ENCODE measurements at regions not wholly inside any gene's neighbourhood (a gene's known extent, or its start where the extent isn't known, plus 50 kb on each side); places are given as distances from the start of the nearest gene placed in this dataset.

DNA sequence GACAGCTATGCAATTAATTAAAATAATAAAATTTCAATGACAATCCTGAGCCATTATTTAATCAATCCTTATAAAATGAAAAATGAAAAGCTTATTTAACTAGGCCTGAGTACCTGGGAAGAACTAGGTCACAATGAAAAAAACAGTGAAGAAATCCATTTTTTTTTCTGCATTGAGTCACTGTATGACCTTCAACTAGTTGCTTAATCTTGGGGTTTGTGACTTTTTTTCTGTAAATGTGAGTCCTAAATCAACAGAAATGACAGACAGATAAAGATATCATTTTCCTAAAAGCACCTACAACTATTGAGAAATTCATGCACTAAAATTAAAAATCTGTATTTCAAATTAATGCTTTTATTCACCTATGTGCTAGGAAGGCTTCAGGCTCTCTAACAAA is 96.8 kb downstream of the TMEM26 start:
- no peak for DNase-seq

DNA sequence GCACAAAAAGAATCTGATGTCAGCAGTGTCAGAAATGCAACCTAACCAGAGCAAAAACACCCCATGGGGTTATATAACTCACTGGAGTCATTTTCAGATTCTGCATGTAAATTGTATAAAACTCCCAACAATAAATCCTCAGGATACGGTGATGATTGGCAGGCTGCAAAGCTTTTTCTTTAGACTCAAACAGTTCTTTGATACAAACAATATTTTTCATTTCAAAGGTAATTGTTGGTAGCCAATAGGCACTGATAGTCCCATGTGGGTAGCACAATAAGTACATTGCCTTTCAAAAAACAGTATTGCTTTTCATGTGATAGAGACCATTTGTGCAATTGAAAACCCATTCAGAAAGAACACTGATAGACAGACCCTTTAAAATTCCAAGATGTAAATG is 98.0 kb downstream of the TMEM26 start:
- DNase-seq: no peak

DNA sequence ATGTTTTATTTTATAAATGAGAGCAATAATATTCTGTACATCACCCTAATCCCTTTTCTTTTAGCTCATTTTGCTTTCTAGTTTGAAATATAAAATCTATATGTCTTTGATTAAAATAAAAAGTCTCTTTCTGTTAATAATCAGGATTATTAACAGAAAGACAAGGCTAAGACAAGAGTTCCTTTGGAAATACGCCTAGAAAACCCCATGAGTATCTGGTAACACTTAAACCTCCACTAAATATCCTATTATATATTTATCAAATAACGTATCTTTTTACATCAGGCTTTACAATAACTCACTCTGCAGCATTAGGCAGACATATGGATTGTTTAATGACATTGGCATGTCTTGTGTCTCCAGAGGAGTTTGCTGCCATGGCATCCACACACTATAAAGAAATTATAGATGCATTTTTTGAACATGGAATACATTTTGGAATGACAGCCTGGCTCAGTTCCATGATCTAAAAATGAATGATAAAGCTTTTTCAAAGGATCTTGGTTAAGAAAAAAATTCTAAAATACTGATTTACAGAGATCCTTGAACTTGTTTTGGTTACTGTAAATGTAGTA is 98.7 kb downstream of the TMEM26 start:
- no peak for DNase-seq

DNA sequence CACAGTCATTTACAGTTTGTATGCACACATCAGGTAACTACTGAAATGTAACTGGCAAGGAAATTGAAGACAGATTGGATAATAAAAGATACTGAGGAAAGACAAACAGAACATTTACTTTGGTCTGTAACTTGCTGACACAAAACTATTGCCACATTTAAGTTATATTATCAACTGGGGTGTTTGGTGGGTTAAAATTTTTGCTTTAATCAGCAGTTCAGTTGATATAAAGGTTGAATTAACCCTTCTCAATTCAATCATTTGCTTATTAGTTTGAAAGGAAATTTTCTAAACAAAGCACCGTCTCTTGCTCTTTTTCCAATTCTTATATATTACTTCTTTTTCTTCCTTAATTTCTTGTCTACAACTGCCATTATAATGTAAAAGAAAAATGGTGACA is 102.4 kb downstream of the TMEM26 start:
- DNase-seq: no peak

DNA sequence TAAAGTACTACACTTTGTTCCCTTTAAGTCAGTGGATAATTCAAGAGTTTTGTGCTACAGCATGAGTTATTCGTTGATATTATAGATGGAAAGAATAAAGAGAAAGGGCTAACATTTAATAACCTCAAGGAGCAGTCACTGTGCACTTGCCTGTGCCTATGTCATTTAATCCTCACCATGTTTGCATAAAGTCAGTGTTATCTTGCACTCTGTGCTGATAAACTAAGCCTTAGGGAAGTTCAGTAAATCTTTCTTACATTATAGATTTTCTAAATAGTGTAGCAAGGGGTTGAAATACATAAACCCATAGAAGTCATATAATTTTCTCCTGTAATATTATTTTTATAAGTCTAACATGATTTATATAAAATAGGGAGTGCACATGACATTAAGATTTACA is 103.1 kb downstream of the TMEM26 start:
- no peak for DNase-seq

DNA sequence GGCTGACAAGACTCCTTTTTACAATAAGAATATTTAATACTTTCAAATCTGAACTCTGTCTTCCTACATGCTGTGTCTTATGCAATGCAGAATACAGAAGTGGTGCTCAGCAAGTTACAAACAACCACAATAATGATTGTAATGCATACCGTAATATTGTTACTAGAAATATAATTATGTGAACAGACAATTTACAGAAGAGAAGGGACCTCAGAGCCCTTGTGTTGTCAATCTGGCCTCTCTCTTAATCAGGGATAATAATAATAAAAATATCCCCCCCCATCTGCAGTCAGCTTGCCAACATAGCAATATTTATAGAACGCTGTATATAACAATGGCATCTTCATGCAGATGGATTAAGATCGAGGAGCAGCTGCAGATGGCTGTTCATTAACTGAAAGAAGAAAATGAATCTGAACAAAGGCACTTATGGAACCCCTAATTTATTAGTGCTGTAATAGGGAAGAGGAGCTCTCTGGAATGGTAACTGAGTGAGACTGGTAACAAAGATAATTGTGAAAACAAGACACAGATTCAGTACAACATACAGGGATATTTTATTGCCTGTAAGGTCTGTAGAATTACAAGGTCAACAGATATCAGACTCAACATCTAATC is 106.3 kb downstream of the TMEM26 start:
- DNase-seq: no peak

DNA sequence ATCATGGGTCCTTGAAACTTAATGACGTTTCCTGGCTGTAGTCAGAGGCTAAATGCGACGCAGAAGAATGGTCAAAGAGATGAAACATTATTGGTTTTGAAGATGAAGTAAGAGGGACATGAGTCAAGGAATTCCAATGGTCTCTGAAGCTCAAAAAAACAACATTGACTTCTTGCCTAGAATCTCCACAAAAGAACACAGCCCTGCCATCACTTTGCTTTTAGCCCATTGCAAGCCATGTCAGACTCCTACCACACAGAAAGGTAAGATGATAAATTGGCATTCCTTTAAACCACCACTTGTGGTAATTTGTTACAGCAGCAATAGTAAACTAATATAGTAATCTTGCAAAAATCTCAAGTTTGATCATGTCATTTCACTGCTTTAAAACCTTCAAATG is 109.4 kb downstream of the TMEM26 start:
- DNase-seq: no peak

DNA sequence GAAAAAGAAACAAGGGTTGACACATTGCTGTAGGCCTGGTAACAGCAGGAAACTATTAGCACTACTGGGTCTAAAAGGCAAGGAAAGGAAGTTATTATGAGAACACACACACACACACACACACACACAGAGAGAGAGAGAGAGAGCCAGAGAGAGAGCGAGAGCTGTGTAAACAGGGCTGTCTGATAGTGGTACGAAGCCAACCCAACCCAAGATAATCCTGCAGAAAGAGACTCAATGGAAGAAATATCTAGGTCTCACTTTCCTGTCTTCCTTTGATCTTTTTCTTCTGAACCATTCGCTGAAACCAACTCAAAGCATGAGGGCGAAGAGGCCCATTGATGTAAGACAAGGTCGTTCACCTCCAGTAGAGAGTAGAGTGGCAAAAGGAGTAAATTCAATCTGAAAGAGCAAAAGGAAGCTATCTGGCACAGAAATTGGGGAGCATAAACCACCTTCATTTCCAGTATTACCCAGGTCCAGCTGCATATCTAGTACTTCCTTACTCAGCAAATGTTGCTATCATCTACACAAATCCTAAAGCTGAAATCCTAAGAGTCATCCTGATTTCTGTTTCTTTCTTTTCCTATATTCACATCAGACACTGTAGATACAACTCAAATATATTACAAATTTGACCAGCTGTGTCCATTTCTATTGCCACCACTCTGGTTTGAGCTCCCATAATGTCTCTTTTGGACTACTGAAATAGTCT is 110.2 kb downstream of the TMEM26 start:
- DNase-seq: no peak

DNA sequence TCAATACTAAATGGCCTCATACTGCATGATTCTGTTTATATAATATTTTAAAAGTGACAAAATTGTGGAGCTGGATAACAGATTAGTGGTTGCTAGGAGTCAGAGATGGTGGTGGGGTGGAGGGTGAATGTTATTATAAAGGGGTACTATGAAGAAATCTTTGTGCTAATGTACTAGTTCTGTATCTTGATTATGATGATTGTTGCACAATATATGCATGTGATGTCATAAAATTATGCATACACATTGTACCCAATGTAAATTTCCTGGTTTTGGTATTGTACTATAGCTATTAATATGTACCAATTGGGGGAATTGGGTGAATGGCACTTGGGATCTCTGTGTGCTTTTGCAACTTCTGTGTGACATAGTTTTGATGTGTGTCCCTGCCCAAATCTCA is 112.2 kb downstream of the TMEM26 start:
- no peak for DNase-seq

DNA sequence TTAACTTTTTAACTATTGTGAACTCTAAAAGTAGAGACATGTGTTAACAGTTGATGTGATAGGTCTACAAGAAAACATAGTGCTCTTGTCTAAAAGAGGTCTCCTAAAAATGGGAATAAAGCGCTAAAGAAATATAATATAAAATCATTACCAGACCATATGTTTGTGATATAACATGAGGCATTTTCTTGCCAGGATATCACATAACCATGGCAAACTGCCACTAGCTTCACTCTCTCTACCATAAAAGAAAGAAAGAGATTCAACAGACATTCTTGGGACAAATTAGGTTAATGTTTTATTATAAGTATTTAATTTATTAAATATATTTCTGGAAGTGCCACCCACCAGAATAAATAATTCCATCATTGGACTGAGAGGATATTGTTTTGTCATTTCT is 115.0 kb downstream of the TMEM26 start:
- no peak for DNase-seq

DNA sequence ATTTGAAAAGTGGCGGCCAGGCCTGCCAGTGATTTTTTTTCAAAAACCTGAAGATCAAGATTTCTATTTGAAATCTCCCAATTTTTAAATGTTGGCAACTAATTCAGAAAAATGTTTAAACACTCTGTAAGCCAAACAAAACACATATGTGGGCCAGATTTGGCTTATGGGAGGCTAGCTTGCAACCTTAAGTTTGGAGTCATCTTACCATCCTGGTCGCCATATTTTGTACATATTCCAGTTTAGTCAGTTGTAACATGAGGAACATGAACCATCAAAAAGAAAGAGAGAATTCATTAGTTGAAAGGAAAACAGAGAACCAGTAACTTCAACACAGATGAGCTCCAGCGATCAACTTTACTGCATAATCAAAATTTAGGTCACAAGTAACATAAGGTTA is 115.4 kb downstream of the TMEM26 start:
- DNase-seq: no peak

DNA sequence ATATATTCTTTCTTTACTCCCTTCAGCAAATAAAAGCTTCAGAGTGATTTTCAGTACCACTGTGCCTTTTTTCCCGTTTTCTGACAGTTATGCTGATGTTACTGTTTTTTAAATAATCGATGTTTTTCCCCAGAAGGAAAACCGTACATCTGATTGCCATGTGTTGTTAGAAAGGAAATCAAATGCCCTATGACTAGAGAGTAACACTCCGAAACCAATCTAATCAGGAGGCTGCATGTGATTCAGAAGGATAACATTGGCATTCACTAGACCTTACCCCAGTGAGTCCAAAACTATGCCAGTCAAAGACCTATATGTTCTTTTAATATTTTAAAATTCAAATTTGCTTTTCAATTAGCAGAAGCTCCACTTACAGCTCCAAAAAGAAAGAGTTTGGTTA is 116.3 kb downstream of the TMEM26 start:
- no peak for DNase-seq

DNA sequence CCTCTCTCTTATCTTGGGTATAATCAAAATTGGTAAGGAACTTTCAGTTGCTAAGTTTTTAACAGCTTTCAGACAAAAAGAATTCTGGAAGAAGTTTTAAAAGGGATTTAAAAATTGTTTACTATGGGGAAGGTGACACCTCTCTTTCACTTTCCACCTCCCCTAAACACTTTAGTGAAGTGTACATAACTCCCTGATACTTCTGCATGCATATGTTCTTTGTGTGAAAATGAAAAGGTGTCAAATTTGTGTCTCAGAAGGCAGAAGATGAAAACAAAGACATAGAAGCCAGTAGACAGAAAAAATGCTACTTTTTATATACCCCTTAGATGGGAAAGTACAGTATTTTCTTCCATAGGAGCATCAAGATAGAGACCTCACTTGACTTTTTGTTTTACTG is 117.8 kb downstream of the TMEM26 start:
- no peak for DNase-seq

DNA sequence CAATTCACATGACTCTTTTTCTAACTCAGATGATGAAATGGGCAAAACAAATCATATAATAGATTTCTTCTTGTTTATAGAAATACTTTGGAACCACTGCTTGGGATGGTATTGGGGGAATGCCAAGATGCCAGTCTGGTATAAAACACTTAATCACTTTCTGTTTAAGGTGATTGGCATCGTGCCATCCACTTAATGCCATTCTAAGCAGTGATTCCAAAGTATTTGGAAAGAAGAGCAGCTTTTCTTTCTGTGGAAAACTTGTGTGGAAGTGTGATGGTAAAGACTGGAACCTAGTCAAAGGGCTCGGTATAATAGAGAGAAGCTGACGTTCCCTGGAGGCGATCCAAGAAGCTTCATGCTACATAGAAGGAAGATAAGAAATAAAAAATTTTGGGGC is 120.6 kb downstream of the TMEM26 start:
- no peak for DNase-seq

DNA sequence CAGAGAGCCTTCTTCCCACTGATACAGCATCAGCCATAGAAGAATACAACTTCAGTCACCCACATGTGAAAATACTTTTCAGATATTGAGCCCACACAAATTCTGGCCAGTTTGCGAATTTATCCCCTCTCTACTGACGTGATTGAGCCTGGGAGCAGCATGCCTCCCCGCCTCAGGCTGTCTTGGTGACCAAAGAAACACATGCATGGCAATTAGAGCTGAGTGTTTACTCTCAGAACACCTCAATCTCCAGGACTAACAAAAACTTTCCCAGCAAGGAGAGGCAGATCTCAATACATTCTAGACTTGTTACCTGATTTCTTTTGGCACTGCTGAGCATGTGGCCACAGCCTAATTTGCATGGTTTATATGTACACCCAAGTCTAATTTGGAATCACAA is 122.5 kb downstream of the TMEM26 start:
- DNase-seq: no peak

DNA sequence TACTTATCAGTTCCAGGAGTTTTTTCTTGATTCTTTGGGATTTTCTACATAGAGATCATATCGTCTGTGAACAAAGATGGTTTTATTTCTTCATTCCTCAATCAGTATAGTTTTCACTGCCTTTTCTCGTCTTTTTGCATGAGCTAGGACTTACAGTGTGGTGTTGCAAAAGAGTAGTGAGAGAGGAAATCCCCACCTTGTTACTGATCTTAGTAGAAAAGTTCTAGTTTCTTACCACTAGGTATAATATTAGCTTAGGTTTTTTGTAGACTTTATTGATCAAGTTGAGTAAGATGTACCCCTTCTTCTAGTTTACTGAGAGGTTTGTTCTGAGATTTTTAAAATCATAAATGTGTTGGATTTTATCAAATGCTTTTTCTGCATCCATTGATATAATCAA is 123.3 kb downstream of the TMEM26 start:
- no peak for DNase-seq

DNA sequence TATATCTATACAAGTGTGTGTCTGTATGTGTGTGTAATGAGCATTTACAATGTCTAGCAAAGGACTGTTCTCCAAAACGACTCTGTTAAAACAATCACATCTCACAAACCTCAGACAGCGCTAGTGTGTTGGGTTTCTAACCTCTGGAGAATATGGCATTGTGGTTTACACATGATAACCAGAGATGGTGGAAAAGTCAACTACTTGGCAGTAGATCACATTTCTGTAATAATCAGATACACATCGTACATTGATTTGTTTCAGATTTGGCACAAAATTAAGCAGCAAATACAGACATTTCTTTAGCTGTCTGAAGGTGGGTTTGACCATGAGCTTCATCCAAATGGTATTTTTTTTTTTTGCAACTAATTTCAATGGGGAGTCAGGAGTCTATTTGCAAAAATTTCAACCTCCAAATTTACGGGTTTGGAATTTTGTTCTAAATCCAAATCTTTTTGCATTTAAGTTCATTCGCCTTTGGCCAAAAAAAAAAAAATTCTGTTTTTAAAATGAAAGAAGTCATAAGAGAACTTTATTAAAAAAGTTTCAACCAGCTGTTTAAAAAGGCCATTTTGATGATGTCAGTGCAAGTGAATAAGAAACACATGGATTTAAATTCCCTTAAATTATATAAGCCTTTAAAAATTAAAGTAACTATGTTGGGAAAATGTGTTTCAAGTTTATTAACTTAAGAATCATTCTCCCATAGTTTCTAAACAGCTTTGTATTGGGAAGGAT is 127.8 kb downstream of the TMEM26 start:
- no peak for DNase-seq

DNA sequence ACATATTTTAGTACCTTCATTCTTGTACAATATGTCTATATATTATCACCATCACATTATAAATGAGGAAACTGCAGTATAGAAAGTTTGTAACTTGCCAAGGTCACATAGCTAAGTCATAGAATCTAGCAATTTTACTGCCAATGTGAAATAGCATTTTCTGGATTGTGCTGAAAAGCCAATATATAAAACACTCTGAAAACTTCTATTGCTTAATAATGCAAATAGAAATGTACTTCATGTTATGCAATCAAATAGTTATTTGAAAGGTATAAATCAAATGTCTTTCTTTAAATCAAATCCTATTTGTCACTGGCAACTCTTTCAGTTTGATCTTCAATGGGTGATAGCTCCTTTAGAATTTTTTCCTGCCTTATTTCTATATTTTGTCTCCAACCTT is 129.5 kb downstream of the TMEM26 start:
- DNase-seq: no peak

DNA sequence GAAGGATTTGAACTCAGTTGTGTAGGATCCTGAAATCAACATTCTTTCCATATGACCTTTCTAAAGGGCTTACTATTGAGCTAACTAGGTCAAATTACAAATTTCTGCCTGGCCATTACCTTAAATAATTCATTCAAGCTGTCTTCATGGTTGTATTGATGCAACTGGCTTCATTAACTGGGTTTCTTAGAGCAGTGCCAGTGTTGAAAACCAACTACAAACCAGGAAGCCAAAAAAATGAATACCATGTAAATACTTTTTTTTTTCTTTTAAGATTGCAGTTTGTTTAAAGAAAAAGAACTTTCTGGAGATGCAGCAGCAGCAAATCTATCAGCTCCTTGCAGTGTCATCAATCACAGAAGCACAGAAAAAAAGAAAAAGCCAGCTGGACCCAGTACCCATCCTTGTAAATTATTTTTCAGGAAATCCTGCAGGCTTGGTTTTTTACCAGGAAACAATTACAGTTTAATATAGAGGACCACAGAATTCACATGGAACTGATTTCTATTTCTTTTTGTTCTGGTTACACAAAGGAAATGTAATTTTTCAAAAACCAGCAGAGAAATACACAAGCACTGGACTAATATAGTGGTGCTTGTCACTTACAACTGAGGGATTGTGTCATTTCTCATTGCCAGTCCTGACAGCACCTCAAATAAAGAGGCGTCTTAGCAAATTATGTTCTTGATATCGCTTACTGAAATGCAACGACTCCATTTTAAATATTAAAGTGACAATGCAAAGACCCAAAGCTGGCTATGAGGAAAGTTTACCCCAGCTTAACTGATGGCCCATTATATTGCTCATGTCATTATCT is 131.9 kb downstream of the TMEM26 start:
- no peak for DNase-seq

DNA sequence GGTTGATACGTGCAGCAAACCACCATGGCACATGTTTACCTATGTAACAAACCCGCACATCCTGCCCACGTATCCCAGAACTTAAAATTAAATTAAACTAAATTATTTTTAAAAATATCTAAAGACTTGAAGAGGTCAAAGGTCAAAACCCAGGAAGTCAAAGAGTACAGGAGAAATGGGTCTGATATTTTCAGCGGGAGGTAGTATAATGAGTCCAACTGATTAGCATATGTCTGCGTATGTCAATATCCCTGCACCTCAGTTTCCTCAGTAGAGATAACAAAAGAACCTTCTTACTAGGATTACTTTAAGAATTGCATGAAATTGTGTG is 133.0 kb downstream of the TMEM26 start:
- no peak for DNase-seq

DNA sequence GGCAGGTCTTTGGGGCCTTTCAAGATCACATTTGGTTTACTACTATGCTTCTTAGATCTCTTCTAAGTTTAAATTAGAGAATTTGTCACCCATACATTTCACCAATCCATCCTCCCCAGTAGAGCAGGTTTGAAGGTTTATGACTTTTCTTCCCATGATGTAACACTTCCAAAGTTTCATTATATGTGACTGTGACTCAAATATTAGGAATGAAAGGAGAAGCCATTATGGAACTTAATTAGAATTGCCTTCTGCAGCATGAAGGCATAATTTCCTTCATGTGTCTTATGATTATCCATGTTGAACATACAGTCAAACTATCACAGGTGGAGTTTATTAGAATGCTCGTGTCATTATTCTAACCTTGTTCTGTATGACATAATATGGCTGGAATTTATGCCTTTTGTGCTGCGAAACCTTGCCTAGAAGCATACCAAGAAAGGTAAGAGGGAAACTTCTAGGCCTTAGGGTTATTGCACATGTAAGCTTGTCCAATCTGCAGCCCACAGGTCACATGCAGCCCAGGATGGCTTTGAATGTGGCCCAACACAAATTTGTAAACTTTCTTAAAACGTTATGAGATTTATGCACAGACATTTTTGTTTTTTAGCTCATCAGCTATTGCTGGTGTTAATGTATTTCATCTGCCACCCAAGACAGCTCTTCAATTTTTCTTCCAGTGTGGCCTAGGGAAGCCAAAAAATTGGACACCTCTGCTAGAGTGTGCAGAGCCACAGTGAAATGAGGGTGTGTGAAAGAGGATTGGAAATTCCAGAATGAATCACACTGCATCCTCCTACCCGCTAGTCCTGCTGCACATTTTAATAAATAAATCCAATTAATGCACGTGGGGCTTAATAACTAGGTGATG is 133.6 kb downstream of the TMEM26 start:
- no peak for DNase-seq

DNA sequence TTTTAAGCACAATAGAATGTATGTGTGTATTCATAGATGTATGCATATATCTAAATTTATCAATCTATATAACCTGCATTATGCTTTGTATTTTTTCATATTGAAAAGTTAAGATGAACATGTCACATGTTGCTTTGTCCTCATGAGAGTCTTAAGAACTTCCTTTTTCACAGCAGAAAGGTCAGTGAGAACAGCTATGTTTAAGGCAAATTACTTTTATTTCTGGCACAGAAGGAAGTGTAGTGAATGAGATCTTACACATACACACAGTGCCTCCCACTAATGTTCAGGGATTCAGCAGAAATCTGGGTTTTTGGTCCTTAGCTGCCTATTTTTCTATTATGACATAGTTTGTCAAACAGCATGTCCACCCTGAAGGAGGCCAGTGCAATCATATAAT is 134.8 kb downstream of the TMEM26 start:
- no peak for DNase-seq
